Astrocyte of the spinal cord (primary cell): ENCODE measurements at regions not wholly inside any gene's neighbourhood (a gene's known extent, or its start where the extent isn't known, plus 50 kb on each side); places are given as distances from the start of the nearest gene placed in this dataset.

Experiments used
- DNase-seq: peaks from one replicate; pipeline ENCODE4 v3.0.0; 2011; ENCODE audit warnings: low read depth, low spot score
- H3K4me3 ChIP-seq: 2 replicates; pipeline ENCODE4 v1.5.1; 2011; ENCODE audit warnings: low read depth, mild to moderate bottlenecking, low read length, moderate library complexity
- in situ Hi-C: cut with HindIII; loops from 2 replicates; pipeline ENCODE4 v1.10.0; 2017; ENCODE audit warnings: low sequenced_read_pairs
- TF ChIP-seq, protein P1 (sequence below): IDR thresholded peaks from 2 replicates; pipeline ENCODE4 v1.5.1; 2012; ENCODE audit warnings: low read depth, mild to moderate bottlenecking, low read length, inconsistent platforms

DNA sequence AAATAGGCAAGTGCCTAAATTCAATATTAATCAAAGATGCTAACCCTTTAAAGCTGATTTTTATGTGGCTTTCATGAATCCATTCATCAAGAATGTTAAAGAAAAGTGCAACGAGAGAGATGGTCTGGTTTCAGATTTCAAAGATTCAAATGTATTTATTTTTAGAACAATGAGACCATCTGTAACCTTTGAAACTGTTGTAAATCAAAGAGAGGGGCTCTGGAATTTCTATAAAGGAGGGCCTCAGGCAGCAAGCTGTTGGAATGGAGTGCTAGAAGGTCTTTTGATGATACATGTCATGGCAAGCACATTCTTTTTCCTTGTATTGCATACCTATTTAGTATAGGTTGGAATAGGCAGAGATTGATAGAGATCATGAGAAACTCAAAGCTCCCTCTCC is 433.0 kb downstream of the LRIG3 start:
- in situ Hi-C loops = no loop called here
- DNase-seq = no peak
- TF ChIP-seq, protein P1, sequence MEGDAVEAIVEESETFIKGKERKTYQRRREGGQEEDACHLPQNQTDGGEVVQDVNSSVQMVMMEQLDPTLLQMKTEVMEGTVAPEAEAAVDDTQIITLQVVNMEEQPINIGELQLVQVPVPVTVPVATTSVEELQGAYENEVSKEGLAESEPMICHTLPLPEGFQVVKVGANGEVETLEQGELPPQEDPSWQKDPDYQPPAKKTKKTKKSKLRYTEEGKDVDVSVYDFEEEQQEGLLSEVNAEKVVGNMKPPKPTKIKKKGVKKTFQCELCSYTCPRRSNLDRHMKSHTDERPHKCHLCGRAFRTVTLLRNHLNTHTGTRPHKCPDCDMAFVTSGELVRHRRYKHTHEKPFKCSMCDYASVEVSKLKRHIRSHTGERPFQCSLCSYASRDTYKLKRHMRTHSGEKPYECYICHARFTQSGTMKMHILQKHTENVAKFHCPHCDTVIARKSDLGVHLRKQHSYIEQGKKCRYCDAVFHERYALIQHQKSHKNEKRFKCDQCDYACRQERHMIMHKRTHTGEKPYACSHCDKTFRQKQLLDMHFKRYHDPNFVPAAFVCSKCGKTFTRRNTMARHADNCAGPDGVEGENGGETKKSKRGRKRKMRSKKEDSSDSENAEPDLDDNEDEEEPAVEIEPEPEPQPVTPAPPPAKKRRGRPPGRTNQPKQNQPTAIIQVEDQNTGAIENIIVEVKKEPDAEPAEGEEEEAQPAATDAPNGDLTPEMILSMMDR = no peak
- H3K4me3 ChIP-seq = no peak overlapping the region

DNA sequence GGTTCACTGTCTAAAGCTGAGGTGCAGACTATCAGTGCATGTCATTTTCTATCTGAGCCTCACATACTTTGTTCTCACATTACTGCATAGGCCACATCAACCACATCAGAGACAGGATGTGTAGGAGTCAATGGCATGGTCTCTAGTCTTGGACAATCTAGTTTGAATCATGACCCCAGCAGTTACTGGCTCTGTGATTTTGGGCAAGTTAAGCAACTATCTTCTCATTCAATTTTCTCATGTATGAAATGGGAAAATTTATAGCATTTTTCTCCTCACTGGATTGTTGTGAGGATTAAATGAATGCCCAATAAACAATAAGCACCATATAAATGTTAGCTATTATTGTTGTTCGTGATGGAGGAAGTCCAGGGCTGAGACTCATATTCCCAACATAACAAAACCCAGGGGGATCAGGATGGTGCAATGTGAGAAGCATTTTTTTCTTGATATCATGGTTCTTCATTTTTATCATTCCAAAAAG is 432.6 kb downstream of the LRIG3 start:
- TF ChIP-seq, protein P1 = no peak
- in situ Hi-C loops = no loop called here
- no peak overlapping the region for H3K4me3 ChIP-seq
- DNase-seq = peak; percentile 71

DNA sequence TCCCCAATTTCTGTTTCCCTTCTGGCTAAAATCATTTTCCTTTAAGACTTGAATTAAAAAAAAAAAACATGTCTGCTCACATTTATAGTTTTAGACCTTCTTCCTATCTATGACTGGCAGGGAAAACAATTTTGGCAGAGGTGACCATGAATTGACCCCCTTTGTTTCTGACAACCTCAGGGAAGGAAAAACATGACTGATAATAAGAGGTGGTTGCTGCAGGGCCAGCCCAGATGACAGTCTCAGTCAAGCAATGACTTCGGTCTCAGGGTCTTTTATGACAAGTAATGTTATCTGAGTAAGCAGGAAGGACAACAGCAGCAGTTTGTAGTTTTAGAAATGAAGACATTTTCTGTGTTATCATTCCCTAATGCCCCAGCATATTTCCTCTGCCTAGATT is 430.9 kb downstream of the LRIG3 start:
- DNase-seq = no peak
- TF ChIP-seq, protein P1 = no peak

DNA sequence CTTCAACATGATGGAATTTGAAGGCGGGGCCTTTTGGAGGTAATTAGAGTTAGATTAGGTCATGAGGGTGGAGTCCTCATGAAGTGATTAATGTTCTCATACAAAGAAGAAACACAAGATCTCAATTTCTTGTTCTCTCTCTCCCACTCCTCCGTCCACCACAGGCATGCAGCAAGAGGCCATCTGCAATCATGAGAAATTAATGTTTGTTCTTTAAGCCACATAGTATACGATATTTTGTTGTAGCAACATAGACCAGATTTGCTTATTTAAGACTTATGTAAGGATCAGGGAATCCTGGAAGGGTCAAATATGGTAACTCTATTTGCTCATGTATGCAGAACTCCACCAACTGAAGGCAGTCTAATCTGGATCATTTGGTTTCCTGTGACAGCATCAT is 429.0 kb downstream of the LRIG3 start:
- DNase-seq = peak; percentile 68
- in situ Hi-C loops = no loop called here

More for the DNA sequence above, 430.9 kb downstream of the LRIG3 start:
- H3K4me3 ChIP-seq = no peak overlapping the region
- in situ Hi-C loops = no loop called here

DNA sequence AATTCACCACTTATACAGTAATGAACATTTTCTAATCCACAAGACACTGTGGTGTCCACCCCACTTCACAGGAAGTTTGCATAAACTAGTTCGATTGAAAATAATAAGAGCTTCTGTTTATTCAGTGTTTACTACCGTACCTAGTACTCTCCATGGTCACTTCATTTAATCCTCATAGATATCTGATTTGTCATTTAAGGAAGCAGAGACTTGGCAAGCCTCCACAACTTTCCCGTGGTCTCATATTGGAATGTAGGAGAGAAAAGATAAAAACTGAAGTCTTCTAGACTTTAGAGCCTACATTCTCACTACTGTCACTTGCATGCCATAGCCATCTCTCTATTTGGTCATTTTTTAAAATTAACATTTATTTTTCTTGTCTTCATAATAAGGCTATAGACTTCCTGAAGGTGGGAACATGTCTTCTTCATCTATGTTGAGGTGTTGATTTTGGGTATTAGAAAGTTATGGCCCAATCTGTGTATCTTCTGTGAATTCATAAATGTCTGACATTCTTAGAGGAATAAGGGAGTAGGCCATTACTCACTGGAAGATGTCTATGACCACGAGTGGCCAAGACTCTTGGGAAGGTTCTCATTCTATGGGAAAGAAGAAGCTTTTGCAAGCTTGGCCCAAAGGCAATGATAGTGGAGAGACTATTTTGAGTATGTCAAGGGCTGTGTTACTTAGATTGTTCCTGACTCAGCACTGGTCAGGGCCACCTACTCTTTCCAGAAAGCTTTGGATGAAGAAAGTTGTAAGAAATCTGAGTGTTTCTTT is 423.7 kb downstream of the LRIG3 start:
- DNase-seq = peak; percentile 32
- in situ Hi-C loops = no loop called here
- TF ChIP-seq, protein P1 = no peak
- no peak overlapping the region for H3K4me3 ChIP-seq

More for the DNA sequence above, 429.0 kb downstream of the LRIG3 start:
- TF ChIP-seq, protein P1 = no peak
- H3K4me3 ChIP-seq = no peak overlapping the region

DNA sequence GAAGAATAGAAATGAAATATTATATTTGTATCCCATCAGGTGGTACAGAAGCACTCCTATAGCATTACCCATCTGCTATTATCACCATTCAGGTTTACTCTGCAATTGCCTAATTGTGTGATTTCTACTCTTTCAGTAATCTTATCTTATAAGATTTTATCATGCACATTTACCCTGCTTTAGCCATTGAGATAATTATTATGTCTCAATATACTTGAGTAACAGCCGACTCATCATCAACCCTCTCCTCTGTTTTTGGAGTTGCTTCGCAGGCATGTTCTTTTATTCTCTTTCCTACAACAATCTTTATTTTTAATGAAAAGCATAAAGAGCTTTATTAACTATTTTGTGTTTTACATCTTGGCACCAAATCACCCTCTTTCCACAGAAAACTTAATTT is 419.9 kb downstream of the LRIG3 start:
- H3K4me3 ChIP-seq = no peak overlapping the region
- no peak for DNase-seq
- in situ Hi-C loops = no loop called here
- TF ChIP-seq, protein P1 = no peak
